22Rv1 (cell line): ENCODE measurements at regions not wholly inside any gene's neighbourhood (a gene's known extent, or its start where the extent isn't known, plus 50 kb on each side); places are given as distances from the start of the nearest gene placed in this dataset.

Source experiments
- ZFX ChIP-seq: fragments of 450-650 bp; IDR thresholded peaks from 2 replicates; pipeline ENCODE4 v1.6.1; 2017; ENCODE audit warnings: antibody characterized with exemption, borderline replicate concordance
- TF ChIP-seq, protein P1 (sequence below): fragments of 450-650 bp; IDR thresholded peaks from 2 replicates; pipeline ENCODE4 v1.5.1; 2017; ENCODE audit warnings: mild to moderate bottlenecking

- TF ChIP-seq, protein P1, sequence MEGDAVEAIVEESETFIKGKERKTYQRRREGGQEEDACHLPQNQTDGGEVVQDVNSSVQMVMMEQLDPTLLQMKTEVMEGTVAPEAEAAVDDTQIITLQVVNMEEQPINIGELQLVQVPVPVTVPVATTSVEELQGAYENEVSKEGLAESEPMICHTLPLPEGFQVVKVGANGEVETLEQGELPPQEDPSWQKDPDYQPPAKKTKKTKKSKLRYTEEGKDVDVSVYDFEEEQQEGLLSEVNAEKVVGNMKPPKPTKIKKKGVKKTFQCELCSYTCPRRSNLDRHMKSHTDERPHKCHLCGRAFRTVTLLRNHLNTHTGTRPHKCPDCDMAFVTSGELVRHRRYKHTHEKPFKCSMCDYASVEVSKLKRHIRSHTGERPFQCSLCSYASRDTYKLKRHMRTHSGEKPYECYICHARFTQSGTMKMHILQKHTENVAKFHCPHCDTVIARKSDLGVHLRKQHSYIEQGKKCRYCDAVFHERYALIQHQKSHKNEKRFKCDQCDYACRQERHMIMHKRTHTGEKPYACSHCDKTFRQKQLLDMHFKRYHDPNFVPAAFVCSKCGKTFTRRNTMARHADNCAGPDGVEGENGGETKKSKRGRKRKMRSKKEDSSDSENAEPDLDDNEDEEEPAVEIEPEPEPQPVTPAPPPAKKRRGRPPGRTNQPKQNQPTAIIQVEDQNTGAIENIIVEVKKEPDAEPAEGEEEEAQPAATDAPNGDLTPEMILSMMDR = no peak
- TF ChIP-seq ZFX = no peak
These were observed 90.5 kb upstream of the ARHGAP32 start for GRCh38 chr11:129282634-129283033.
